B cell (primary cell): ENCODE measurements at regions not wholly inside any gene's neighbourhood (a gene's known extent, or its start where the extent isn't known, plus 50 kb on each side); places are given as distances from the start of the nearest gene placed in this dataset.
"Not testable (repeated sequence)": the region's sequence is repeated elsewhere in the genome, so short reads cannot be mapped to it uniquely, and the experiment has no call there.

Experiments used
- CTCF ChIP-seq: fragments of 200-600 bp; IDR thresholded peaks from one replicate; pipeline ENCODE4 v1.8.0; 2022; ENCODE audit warnings: antibody characterized with exemption, mild to moderate bottlenecking
- EZH2 ChIP-seq: IDR thresholded peaks from 2 replicates; pipeline ENCODE4 v1.6.1; 2012; ENCODE audit warnings: borderline replicate concordance, low read depth, mild to moderate bottlenecking, moderate library complexity, low read length; ENCODE audit not compliant: insufficient read depth, poor library complexity, severe bottlenecking

- TF ChIP-seq CTCF, EZH2: not testable (repeated sequence)
These were observed 98.8 kb downstream of the DLL1 start for GRCh38 chr6:170192101-170192500.
